IMR-90 (cell line): ENCODE measurements at regions not wholly inside any gene's neighbourhood (a gene's known extent, or its start where the extent isn't known, plus 50 kb on each side); places are given as distances from the start of the nearest gene placed in this dataset.

Experiments used
- ATAC-seq: fragments of 200-7000 bp; cut with Tn5 transposase; 2 replicates; pipeline ENCODE4 v1.9.1; 2020; ENCODE audit warnings: low read depth, mild to moderate bottlenecking, moderate library complexity
- BruUV-seq: library from RNA; stranded (reverse); fragments of 400-500 nt; replicated peaks from 2 replicates; lab custom pipeline; 2021; lab: Mats Ljungman, UMichigan
- CTCF ChIA-PET: fragments of 300-600 bp; formaldehyde crosslinking; extraction: SDS; loops from one replicate; lab custom pipeline; 2021; ENCODE audit warnings: antibody characterized with exemption; lab: Yijun Ruan, JAX
- POLR2A ChIA-PET: fragments of 300-600 bp; sonication (Branson Sonifier 250); formaldehyde crosslinking; loops from one replicate; lab custom pipeline; 2022; ENCODE audit warnings: antibody characterized with exemption; ENCODE audit not compliant: unreplicated experiment; lab: Charles Lee
- DNase-seq: peaks from one replicate; pipeline ENCODE4 v3.0.0; 2013
- H2AFZ ChIP-seq: replicated peaks from 2 replicates; pipeline ENCODE3; 2013; ENCODE audit warnings: low read length, mild to moderate bottlenecking; ENCODE audit not compliant: poor library complexity
- H2AK5ac ChIP-seq: 2 replicates; pipeline ENCODE4 v1.6.1; 2013; ENCODE audit warnings: low read depth, low read length, inconsistent platforms
- H2AK9ac ChIP-seq: replicated peaks from 2 replicates; pipeline ENCODE3; 2013; ENCODE audit warnings: mild to moderate bottlenecking, low read depth, low read length, moderate library complexity; ENCODE audit not compliant: poor library complexity
- H2BK120ac ChIP-seq: 2 replicates; pipeline ENCODE4 v1.6.1; 2013; ENCODE audit warnings: low read depth, low read length, inconsistent platforms
- H2BK15ac ChIP-seq: 3 replicates; pipeline ENCODE4 v1.6.1; 2013; ENCODE audit warnings: low read depth, low read length, inconsistent platforms
- H2BK20ac ChIP-seq: 2 replicates; pipeline ENCODE4 v1.6.1; 2013; ENCODE audit warnings: low read depth, mild to moderate bottlenecking, inconsistent platforms, low read length, moderate library complexity
- H2BK5ac ChIP-seq: 2 replicates; pipeline ENCODE4 v1.6.1; 2013; ENCODE audit warnings: mild to moderate bottlenecking, low read depth, low read length, inconsistent platforms; ENCODE audit not compliant: poor library complexity, severe bottlenecking
- H3K14ac ChIP-seq: replicated peaks from 2 replicates; pipeline ENCODE4 v1.6.1; 2013; ENCODE audit warnings: low read depth, low read length, inconsistent platforms
- H3K18ac ChIP-seq: 2 replicates; pipeline ENCODE4 v1.6.1; 2013; ENCODE audit warnings: low read depth, low read length, control low read depth
- H3K23ac ChIP-seq: 2 replicates; pipeline ENCODE4 v1.6.1; 2013; ENCODE audit warnings: low read depth, low read length, inconsistent platforms
- H3K27ac ChIP-seq: 2 replicates; pipeline ENCODE4 v1.5.1; 2013; ENCODE audit warnings: mild to moderate bottlenecking, control low read depth, low read length; ENCODE audit not compliant: insufficient read depth
- H3K27me3 ChIP-seq: 2 replicates; pipeline ENCODE4 v1.6.1; 2013; ENCODE audit warnings: low read length; ENCODE audit not compliant: control insufficient read depth, insufficient read depth
- H3K36me3 ChIP-seq: 2 replicates; pipeline ENCODE4 v1.6.1; 2013; ENCODE audit warnings: low read length, mixed read lengths; ENCODE audit not compliant: control insufficient read depth, insufficient read depth
- H3K4ac ChIP-seq: 2 replicates; pipeline ENCODE4 v1.6.1; 2013; ENCODE audit warnings: low read depth, low read length, inconsistent platforms
- H3K4me1 ChIP-seq: 2 replicates; pipeline ENCODE4 v1.6.1; 2013; ENCODE audit warnings: low read length, mixed read lengths; ENCODE audit not compliant: control insufficient read depth, insufficient read depth
- H3K4me2 ChIP-seq: 2 replicates; pipeline ENCODE4 v1.6.1; 2013; ENCODE audit warnings: low read depth, mild to moderate bottlenecking, control low read depth, low read length, moderate library complexity
- H3K4me3 ChIP-seq: 2 replicates; pipeline ENCODE4 v1.5.1; 2013; ENCODE audit warnings: low read depth, mild to moderate bottlenecking, control low read depth, low read length, moderate library complexity; ENCODE audit not compliant: insufficient read depth
- H3K56ac ChIP-seq: 2 replicates; pipeline ENCODE4 v1.6.1; 2013; ENCODE audit warnings: low read length, inconsistent platforms; ENCODE audit not compliant: insufficient read depth; ENCODE audit errors: extremely low read depth
- H3K79me1 ChIP-seq, 2 experiments: 2 replicates each; pipeline ENCODE4 v1.6.1; 2013; ENCODE audit warnings: low read length in 2 of 2, inconsistent platforms in 1 of 2, low read depth in 1 of 2
- H3K9ac ChIP-seq: 2 replicates; pipeline ENCODE4 v1.6.1; 2013; ENCODE audit warnings: low read depth, low read length, control low read depth
- H3K9me1 ChIP-seq: 2 replicates; pipeline ENCODE4 v1.6.1; 2013; ENCODE audit warnings: low read length, inconsistent platforms; ENCODE audit not compliant: insufficient read depth
- H3K9me3 ChIP-seq: 2 replicates; pipeline ENCODE4 v1.6.1; 2013; ENCODE audit warnings: low read length; ENCODE audit not compliant: control insufficient read depth, insufficient read depth
- H4K20me1 ChIP-seq: 2 replicates; pipeline ENCODE4 v1.6.1; 2013; ENCODE audit warnings: low read length, inconsistent platforms; ENCODE audit not compliant: insufficient read depth
- H4K5ac ChIP-seq: 2 replicates; pipeline ENCODE4 v1.6.1; 2013; ENCODE audit warnings: mild to moderate bottlenecking, low read depth, low read length, control low read depth
- H4K8ac ChIP-seq, 2 experiments: 2 replicates each; pipeline ENCODE4 v1.6.1; 2013; ENCODE audit warnings: low read depth in 2 of 2, low read length in 2 of 2, control low read depth in 1 of 2, inconsistent platforms in 1 of 2
- H4K91ac ChIP-seq: 2 replicates; pipeline ENCODE4 v1.6.1; 2013; ENCODE audit warnings: low read depth, low read length, inconsistent platforms; ENCODE audit not compliant: insufficient read depth
- BHLHE40 ChIP-seq: fragments of 150-350 bp; IDR thresholded peaks from 2 replicates; pipeline ENCODE4 v1.6.1; 2016; ENCODE audit warnings: mild to moderate bottlenecking, low read depth, low read length
- CEBPB ChIP-seq: IDR thresholded peaks from 2 replicates; pipeline ENCODE4 v1.6.1; 2012; ENCODE audit warnings: low read depth, low read length, improper control_type of control experiment
- CTCF ChIP-seq: conservative IDR thresholded peaks from 2 replicates; pipeline ENCODE4 v1.5.1; 2012; ENCODE audit warnings: mild to moderate bottlenecking, low read depth, low read length, improper control_type of control experiment
- ELK1 ChIP-seq: fragments of 150-350 bp; IDR thresholded peaks from 2 replicates; pipeline ENCODE4 v1.6.1; 2016; ENCODE audit warnings: low read depth, mild to moderate bottlenecking, low read length, moderate library complexity, borderline replicate concordance
- FOS ChIP-seq: fragments of 150-350 bp; IDR thresholded peaks from 2 replicates; pipeline ENCODE4 v1.6.1; 2016; ENCODE audit warnings: low read depth, low read length
- MAZ ChIP-seq: IDR thresholded peaks from 2 replicates; pipeline ENCODE4 v1.6.1; 2012; ENCODE audit warnings: low read depth, mild to moderate bottlenecking, low read length, improper control_type of control experiment, moderate library complexity, borderline replicate concordance
- MXI1 ChIP-seq: IDR thresholded peaks from 2 replicates; pipeline ENCODE4 v1.6.1; 2012; ENCODE audit warnings: low read depth, mild to moderate bottlenecking, low read length, moderate library complexity, borderline replicate concordance
- NFE2L2 ChIP-seq: fragments of 150-350 bp; IDR thresholded peaks from 2 replicates; pipeline ENCODE4 v1.6.1; 2016; ENCODE audit warnings: low read depth, mild to moderate bottlenecking, low read length
- POLR2A ChIP-seq: IDR thresholded peaks from 2 replicates; pipeline ENCODE4 v1.6.1; 2012; ENCODE audit warnings: mild to moderate bottlenecking, low read depth, low read length
- RAD21 ChIP-seq: IDR thresholded peaks from 2 replicates; pipeline ENCODE4 v1.6.1; 2012; ENCODE audit warnings: low read length, improper control_type of control experiment
- RFX5 ChIP-seq: IDR thresholded peaks from 2 replicates; pipeline ENCODE4 v1.8.0; 2012; ENCODE audit warnings: low read depth, mild to moderate bottlenecking, low read length, moderate library complexity
- SMC3 ChIP-seq: fragments of 150-350 bp; IDR thresholded peaks from 2 replicates; pipeline ENCODE4 v1.6.1; 2016; ENCODE audit warnings: low read depth, mild to moderate bottlenecking, antibody characterized with exemption, low read length, moderate library complexity
- whole genome bisulfite sequencing, 2 experiments: methylation state at CpG; one replicate each; pipeline versions ENCODE4 v1.1.5 to v1.1.7; 2013; ENCODE audit warnings: missing lambda C conversion rate in 2 of 2; ENCODE audit not compliant: insufficient read length in 1 of 2; ENCODE audit errors: extremely low coverage in 2 of 2; 5-methylcytosine and 5-hydroxymethylcytosine counted together
- dilution Hi-C: fragments of 300-500 bp; cut with HindIII; formaldehyde crosslinking; loops from one replicate; pipeline ENCODE4 v1.14.3; 2018; ENCODE audit warnings: low sequenced_read_pairs; ENCODE audit not compliant: unreplicated experiment
- in situ Hi-C: fragments of 300-500 bp; cut with MboI; formaldehyde crosslinking; loops from 3 replicates; pipeline ENCODE4 v1.14.3; 2019; ENCODE audit warnings: low sequenced_read_pairs, inconsistent platforms, mixed read lengths
- intact Hi-C: fragments of 100-400 bp; cut with micrococcal nuclease; formaldehyde crosslinking; loops from 2 replicates; pipeline ENCODE4 v1.10.0; 2022

GRCh38 chr1:73463873-73464272 lies 734.1 kb downstream of the LRRIQ3 start:
- Histone ChIP-seq H3K18ac (no peak overlapping the region), H3K9me1 (no peaks in the 10 kb centered on the region), H3K23ac (no peak overlapping the region), H3K9me3 (peaks cover 4% of the 10 kb centered on the region; the same call in 1 of the 2 replicates), H2BK5ac (no peak overlapping the region), H4K8ac (no peak overlapping the region), H2AFZ (no peak overlapping the region), H3K4ac (no peak overlapping the region), H3K56ac (no peak overlapping the region), H3K4me1 (no peaks in the 10 kb centered on the region), H4K5ac (no peak overlapping the region), H3K4me2 (no peak overlapping the region), H2BK20ac (no peak overlapping the region), H2AK9ac (no peak overlapping the region), H2AK5ac (no peak overlapping the region), H2BK15ac (no peak overlapping the region), H4K91ac (no peak overlapping the region), H3K4me3 (no peak overlapping the region), H3K27me3 (no peaks in the 10 kb centered on the region), H4K20me1 (no peaks in the 10 kb centered on the region), H3K36me3 (no peaks in the 10 kb centered on the region), H3K14ac (no peak overlapping the region), H3K79me1 (no peaks in the 10 kb centered on the region), H2BK120ac (no peak overlapping the region), H3K9ac (no peak overlapping the region), H3K27ac (no peak overlapping the region)
- intact Hi-C loops (no loop called here), dilution Hi-C loops (no loop called here), in situ Hi-C loops (no loop called here)
- no peak for ATAC-seq
- ChIA-PET POLR2A (no interaction called here), CTCF (no interaction called here)
- TF ChIP-seq RAD21 = no peak
- no peak for TF ChIP-seq RFX5
- no peak for TF ChIP-seq CTCF
- no peak for TF ChIP-seq MXI1
- TF ChIP-seq BHLHE40 = no peak
- no peak for TF ChIP-seq POLR2A
- TF ChIP-seq SMC3 = no peak
- no peak for TF ChIP-seq FOS
- no peak for TF ChIP-seq ELK1
- TF ChIP-seq CEBPB = no peak
- TF ChIP-seq NFE2L2 = no peak
- TF ChIP-seq MAZ = no peak
- BruUV-seq = no TSS peak
- no peak for DNase-seq
- WGBS, 2 experiments = no CpG with 5 or more reads among the region's 2 CpGs
